Calu3 (cell line): ENCODE measurements at regions not wholly inside any gene's neighbourhood (a gene's known extent, or its start where the extent isn't known, plus 50 kb on each side); places are given as distances from the start of the nearest gene placed in this dataset.

Source experiments
- BruUV-seq: library from RNA; stranded (reverse); fragments of 400-500 nt; replicated peaks from 2 replicates; lab custom pipeline; 2021; lab: Mats Ljungman, UMichigan
- CTCF ChIA-PET: fragments of 300-600 bp; sonication (Branson Sonifier 250); formaldehyde crosslinking; loops from one replicate; lab custom pipeline; 2022; ENCODE audit warnings: antibody characterized with exemption; lab: Charles Lee
- DNase-seq: peaks from one replicate; pipeline ENCODE4 v3.0.0; 2022
- H3K27ac Mint-ChIP-seq: one replicate; pipeline ENCODE4 v1.8.0; 2022; ENCODE audit warnings: mixed read lengths; ENCODE audit not compliant: unreplicated experiment
- H3K27me3 Mint-ChIP-seq: one replicate; pipeline ENCODE4 v1.8.0; 2022; ENCODE audit warnings: mixed read lengths; ENCODE audit not compliant: unreplicated experiment
- H3K36me3 Mint-ChIP-seq: one replicate; pipeline ENCODE4 v1.8.0; 2022; ENCODE audit warnings: mild to moderate bottlenecking, moderate library complexity, mixed read lengths; ENCODE audit not compliant: insufficient read depth, unreplicated experiment
- H3K4me1 Mint-ChIP-seq: one replicate; pipeline ENCODE4 v1.8.0; 2022; ENCODE audit warnings: mild to moderate bottlenecking, low read depth, mixed read lengths; ENCODE audit not compliant: unreplicated experiment
- H3K4me3 Mint-ChIP-seq: one replicate; pipeline ENCODE4 v1.8.0; 2022; ENCODE audit warnings: mild to moderate bottlenecking, low read depth, moderate library complexity, mixed read lengths; ENCODE audit not compliant: unreplicated experiment
- H3K9me3 Mint-ChIP-seq: one replicate; pipeline ENCODE4 v1.8.0; 2022; ENCODE audit warnings: low read depth, mixed read lengths; ENCODE audit not compliant: unreplicated experiment
- CTCF ChIP-seq: fragments of 200-600 bp; IDR thresholded peaks from one replicate; pipeline ENCODE4 v1.8.0; 2022; ENCODE audit warnings: antibody characterized with exemption; ENCODE audit not compliant: unreplicated experiment
- intact Hi-C: fragments of 100-400 bp; cut with micrococcal nuclease; formaldehyde crosslinking; loops from one replicate; pipeline ENCODE4 v1.10.0; 2022; ENCODE audit not compliant: unreplicated experiment

- CTCF ChIA-PET, result no interaction called here
- TF ChIP-seq CTCF, result no peak
- DNase-seq, result no peak
- H3K9me3 Mint-ChIP-seq, result peaks cover 2% of the 10 kb centered on the region
- intact Hi-C loops, result no loop called here
- no peak overlapping the region for H3K27ac Mint-ChIP-seq
- H3K27me3 Mint-ChIP-seq, result no peaks in the 10 kb centered on the region
- no TSS peak for BruUV-seq
- H3K36me3 Mint-ChIP-seq, result no peaks in the 10 kb centered on the region
- no peaks in the 10 kb centered on the region for H3K4me1 Mint-ChIP-seq
- H3K4me3 Mint-ChIP-seq, result no peak overlapping the region
Measured at GRCh38 chr2:7982054-7982453, 699.8 kb upstream of the ID2 start.

GRCh38 chr2:7983451-7983850 is 698.4 kb upstream of the ID2 start:
- no peak for TF ChIP-seq CTCF
- Mint-ChIP-seq H3K27ac (no peak overlapping the region), H3K27me3 (no peaks in the 10 kb centered on the region), H3K4me1 (peaks cover 3% of the 10 kb centered on the region), H3K9me3 (peaks cover 2% of the 10 kb centered on the region), H3K36me3 (no peaks in the 10 kb centered on the region), H3K4me3 (no peak overlapping the region)
- CTCF ChIA-PET, result interaction anchor here (0.5 kb wide), 1 partner anchor 637 kb away, joined by 3 read pairs; no protein-coding TSS in a partner anchor
- no peak for DNase-seq
- intact Hi-C loops, result no loop called here
- no TSS peak for BruUV-seq

GRCh38 chr2:7983912-7984311 is 697.9 kb upstream of the ID2 start:
- H3K36me3 Mint-ChIP-seq, result no peaks in the 10 kb centered on the region
- no peak for DNase-seq
- no peak for TF ChIP-seq CTCF
- H3K4me3 Mint-ChIP-seq, result no peak overlapping the region
- intact Hi-C loops, result no loop called here
- H3K27me3 Mint-ChIP-seq, result no peaks in the 10 kb centered on the region
- H3K4me1 Mint-ChIP-seq, result peaks cover 6% of the 10 kb centered on the region
- no TSS peak for BruUV-seq
- CTCF ChIA-PET, result no interaction called here
- H3K27ac Mint-ChIP-seq, result no peak overlapping the region
- peaks cover 2% of the 10 kb centered on the region for H3K9me3 Mint-ChIP-seq

- BruUV-seq, result no TSS peak
- H3K9me3 Mint-ChIP-seq, result peaks cover 2% of the 10 kb centered on the region
- intact Hi-C loops, result no loop called here
- H3K27me3 Mint-ChIP-seq, result no peaks in the 10 kb centered on the region
- H3K4me3 Mint-ChIP-seq, result no peak overlapping the region
- TF ChIP-seq CTCF, result no peak
- no peaks in the 10 kb centered on the region for H3K36me3 Mint-ChIP-seq
- CTCF ChIA-PET, result no interaction called here
- H3K27ac Mint-ChIP-seq, result no peak overlapping the region
- DNase-seq, result no peak
- H3K4me1 Mint-ChIP-seq, result peaks cover 6% of the 10 kb centered on the region
Measured at GRCh38 chr2:7984693-7985353, 697.0 kb upstream of the ID2 start.
